ENCODE measurements at regions not wholly inside any gene's neighbourhood (a gene's known extent, or its start where the extent isn't known, plus 50 kb on each side); places are given as distances from the start of the nearest gene placed in this dataset.

- peak; percentile 40 to 54 for DNase-seq (ENCODE audit: low read depth in 2 of 2)
Observed at GRCh38 chr6:142679907-142680700, 264.9 kb downstream of the HIVEP2 start.

- DNase-seq (ENCODE audit: low read depth in 2 of 2): no peak
Observed at GRCh38 chr6:142681099-142681498, 263.9 kb downstream of the HIVEP2 start.

GRCh38 chr6:142682985-142683384 lies 262.0 kb downstream of the HIVEP2 start:
- DNase-seq (ENCODE audit: low read depth in 2 of 2): no peak

GRCh38 chr6:142683714-142684141 lies 261.2 kb downstream of the HIVEP2 start:
- DNase-seq (ENCODE audit: low read depth in 2 of 2): no peak

- DNase-seq (ENCODE audit: low read depth in 2 of 2): no peak
Observed at GRCh38 chr6:142684371-142684770, 260.6 kb downstream of the HIVEP2 start.

GRCh38 chr6:142685852-142686506 lies 259.0 kb downstream of the HIVEP2 start:
- no peak for DNase-seq (ENCODE audit: low read depth in 2 of 2)

- DNase-seq (ENCODE audit: low read depth in 2 of 2): no peak
Observed at GRCh38 chr6:142686507-142686887, 258.5 kb downstream of the HIVEP2 start.

GRCh38 chr6:142692942-142693341 lies 252.0 kb downstream of the HIVEP2 start:
- DNase-seq (ENCODE audit: low read depth in 2 of 2): peak; percentile 45 to 86

GRCh38 chr6:142693441-142693840 lies 251.5 kb downstream of the HIVEP2 start:
- peak in 1 of 2 donors; percentile 77 for DNase-seq (ENCODE audit: low read depth in 2 of 2)

GRCh38 chr6:142694054-142694453 lies 250.9 kb downstream of the HIVEP2 start:
- no peak for DNase-seq (ENCODE audit: low read depth in 2 of 2)

- no peak for DNase-seq (ENCODE audit: low read depth in 2 of 2)
Observed at GRCh38 chr6:142695016-142695415, 250.0 kb downstream of the HIVEP2 start.

- DNase-seq (ENCODE audit: low read depth in 2 of 2): peak in 1 of 2 donors; percentile 17
Observed at GRCh38 chr6:142696123-142697000, 248.6 kb downstream of the HIVEP2 start.

GRCh38 chr6:142697001-142697335 lies 248.0 kb downstream of the HIVEP2 start:
- no peak for DNase-seq (ENCODE audit: low read depth in 2 of 2)

GRCh38 chr6:142697922-142698321 lies 247.1 kb downstream of the HIVEP2 start:
- DNase-seq (ENCODE audit: low read depth in 2 of 2): peak in 1 of 2 donors; percentile 43

- DNase-seq (ENCODE audit: low read depth in 2 of 2): peak in 1 of 2 donors; percentile 8
Observed at GRCh38 chr6:142698751-142699150, 246.2 kb downstream of the HIVEP2 start.

- no peak for DNase-seq (ENCODE audit: low read depth in 2 of 2)
Observed at GRCh38 chr6:142699391-142699790, 245.6 kb downstream of the HIVEP2 start.

GRCh38 chr6:142700032-142700431 lies 244.9 kb downstream of the HIVEP2 start:
- no peak for DNase-seq (ENCODE audit: low read depth in 2 of 2)

- no peak for DNase-seq (ENCODE audit: low read depth in 2 of 2)
Observed at GRCh38 chr6:142700671-142701312, 244.2 kb downstream of the HIVEP2 start.
